ENCODE measurements at regions not wholly inside any gene's neighbourhood (a gene's known extent, or its start where the extent isn't known, plus 50 kb on each side); places are given as distances from the start of the nearest gene placed in this dataset.

- TF ChIP-seq, protein P1, sequence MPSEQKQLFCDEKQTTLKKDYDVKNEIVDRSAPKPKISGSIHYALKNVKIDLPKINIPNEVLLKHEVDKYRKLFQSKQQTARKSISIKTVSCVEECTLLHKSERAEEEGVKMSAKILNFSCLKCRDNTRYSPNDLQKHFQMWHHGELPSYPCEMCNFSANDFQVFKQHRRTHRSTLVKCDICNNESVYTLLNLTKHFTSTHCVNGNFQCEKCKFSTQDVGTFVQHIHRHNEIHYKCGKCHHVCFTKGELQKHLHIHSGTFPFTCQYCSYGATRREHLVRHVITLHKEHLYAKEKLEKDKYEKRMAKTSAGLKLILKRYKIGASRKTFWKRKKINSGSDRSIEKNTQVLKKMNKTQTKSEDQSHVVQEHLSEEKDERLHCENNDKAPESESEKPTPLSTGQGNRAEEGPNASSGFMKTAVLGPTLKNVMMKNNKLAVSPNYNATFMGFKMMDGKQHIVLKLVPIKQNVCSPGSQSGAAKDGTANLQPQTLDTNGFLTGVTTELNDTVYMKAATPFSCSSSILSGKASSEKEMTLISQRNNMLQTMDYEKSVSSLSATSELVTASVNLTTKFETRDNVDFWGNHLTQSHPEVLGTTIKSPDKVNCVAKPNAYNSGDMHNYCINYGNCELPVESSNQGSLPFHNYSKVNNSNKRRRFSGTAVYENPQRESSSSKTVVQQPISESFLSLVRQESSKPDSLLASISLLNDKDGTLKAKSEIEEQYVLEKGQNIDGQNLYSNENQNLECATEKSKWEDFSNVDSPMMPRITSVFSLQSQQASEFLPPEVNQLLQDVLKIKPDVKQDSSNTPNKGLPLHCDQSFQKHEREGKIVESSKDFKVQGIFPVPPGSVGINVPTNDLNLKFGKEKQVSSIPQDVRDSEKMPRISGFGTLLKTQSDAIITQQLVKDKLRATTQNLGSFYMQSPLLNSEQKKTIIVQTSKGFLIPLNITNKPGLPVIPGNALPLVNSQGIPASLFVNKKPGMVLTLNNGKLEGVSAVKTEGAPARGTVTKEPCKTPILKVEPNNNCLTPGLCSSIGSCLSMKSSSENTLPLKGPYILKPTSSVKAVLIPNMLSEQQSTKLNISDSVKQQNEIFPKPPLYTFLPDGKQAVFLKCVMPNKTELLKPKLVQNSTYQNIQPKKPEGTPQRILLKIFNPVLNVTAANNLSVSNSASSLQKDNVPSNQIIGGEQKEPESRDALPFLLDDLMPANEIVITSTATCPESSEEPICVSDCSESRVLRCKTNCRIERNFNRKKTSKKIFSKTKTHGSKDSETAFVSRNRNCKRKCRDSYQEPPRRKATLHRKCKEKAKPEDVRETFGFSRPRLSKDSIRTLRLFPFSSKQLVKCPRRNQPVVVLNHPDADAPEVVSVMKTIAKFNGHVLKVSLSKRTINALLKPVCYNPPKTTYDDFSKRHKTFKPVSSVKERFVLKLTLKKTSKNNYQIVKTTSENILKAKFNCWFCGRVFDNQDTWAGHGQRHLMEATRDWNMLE (tag by site-specific recombination; conservative IDR thresholded peaks at IDR 0.05; ENCODE audit: low read depth) = no peak
Observed at GRCh38 chr13:59312776-59313175, 851.0 kb downstream of the DIAPH3 start (continued).

- Histone ChIP-seq H3K27ac (ENCODE audit: extremely low read depth, low read depth, low read length) (no peak overlapping the region), H3K36me3 (ENCODE audit: control insufficient read depth in 2 of 2, insufficient read depth in 1 of 2, low read length in 2 of 2) (no peaks in the 10 kb centered on the region), H3K9me3 (ENCODE audit: control insufficient read depth, insufficient read depth, low read depth, low read length) (no peaks in the 10 kb centered on the region), H3K4me1 (ENCODE audit: control insufficient read depth, insufficient read depth, low read length) (no peaks in the 10 kb centered on the region), H3K4me3 (ENCODE audit: low read depth, low read length) (no peak overlapping the region)
- no peak for TF ChIP-seq ZNF707 (tag by site-specific recombination; IDR thresholded peaks at IDR 0.05)
- TF ChIP-seq ZNF654 (tag by site-specific recombination; IDR thresholded peaks at IDR 0.05; ENCODE audit: low read depth) = peak; percentile 45
- no peak for TF ChIP-seq ZNF138 (tag by site-specific recombination; IDR thresholded peaks at IDR 0.05; ENCODE audit: borderline replicate concordance)
- no peak for TF ChIP-seq ZFP69B (tag by site-specific recombination; IDR thresholded peaks at IDR 0.05)
- TF ChIP-seq, protein P2, sequence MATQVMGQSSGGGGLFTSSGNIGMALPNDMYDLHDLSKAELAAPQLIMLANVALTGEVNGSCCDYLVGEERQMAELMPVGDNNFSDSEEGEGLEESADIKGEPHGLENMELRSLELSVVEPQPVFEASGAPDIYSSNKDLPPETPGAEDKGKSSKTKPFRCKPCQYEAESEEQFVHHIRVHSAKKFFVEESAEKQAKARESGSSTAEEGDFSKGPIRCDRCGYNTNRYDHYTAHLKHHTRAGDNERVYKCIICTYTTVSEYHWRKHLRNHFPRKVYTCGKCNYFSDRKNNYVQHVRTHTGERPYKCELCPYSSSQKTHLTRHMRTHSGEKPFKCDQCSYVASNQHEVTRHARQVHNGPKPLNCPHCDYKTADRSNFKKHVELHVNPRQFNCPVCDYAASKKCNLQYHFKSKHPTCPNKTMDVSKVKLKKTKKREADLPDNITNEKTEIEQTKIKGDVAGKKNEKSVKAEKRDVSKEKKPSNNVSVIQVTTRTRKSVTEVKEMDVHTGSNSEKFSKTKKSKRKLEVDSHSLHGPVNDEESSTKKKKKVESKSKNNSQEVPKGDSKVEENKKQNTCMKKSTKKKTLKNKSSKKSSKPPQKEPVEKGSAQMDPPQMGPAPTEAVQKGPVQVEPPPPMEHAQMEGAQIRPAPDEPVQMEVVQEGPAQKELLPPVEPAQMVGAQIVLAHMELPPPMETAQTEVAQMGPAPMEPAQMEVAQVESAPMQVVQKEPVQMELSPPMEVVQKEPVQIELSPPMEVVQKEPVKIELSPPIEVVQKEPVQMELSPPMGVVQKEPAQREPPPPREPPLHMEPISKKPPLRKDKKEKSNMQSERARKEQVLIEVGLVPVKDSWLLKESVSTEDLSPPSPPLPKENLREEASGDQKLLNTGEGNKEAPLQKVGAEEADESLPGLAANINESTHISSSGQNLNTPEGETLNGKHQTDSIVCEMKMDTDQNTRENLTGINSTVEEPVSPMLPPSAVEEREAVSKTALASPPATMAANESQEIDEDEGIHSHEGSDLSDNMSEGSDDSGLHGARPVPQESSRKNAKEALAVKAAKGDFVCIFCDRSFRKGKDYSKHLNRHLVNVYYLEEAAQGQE (tag by site-specific recombination; IDR thresholded peaks at IDR 0.05) = no peak
- no peak for TF ChIP-seq ZNF175 (tag by site-specific recombination; IDR thresholded peaks at IDR 0.05)
- POLR2A ChIA-PET = no interaction called here
- CTCF ChIA-PET = interaction anchor here (0.5 to 2.9 kb wide), 13 partner anchors 8 to 1051 kb away, joined by 3 to 14 read pairs (median 3); no protein-coding TSS in a partner anchor
Observed at GRCh38 chr13:59318320-59318930, 845.3 kb downstream of the DIAPH3 start.

GRCh38 chr13:59319276-59319675 is 844.5 kb downstream of the DIAPH3 start:
- Histone ChIP-seq H3K36me3 (ENCODE audit: control insufficient read depth in 2 of 2, insufficient read depth in 1 of 2, low read length in 2 of 2) (no peaks in the 10 kb centered on the region), H3K9me3 (ENCODE audit: control insufficient read depth, insufficient read depth, low read depth, low read length) (no peaks in the 10 kb centered on the region), H3K27ac (ENCODE audit: extremely low read depth, low read depth, low read length) (no peak overlapping the region), H3K4me3 (ENCODE audit: low read depth, low read length) (no peak overlapping the region), H3K4me1 (ENCODE audit: control insufficient read depth, insufficient read depth, low read length) (no peaks in the 10 kb centered on the region)
- ChIA-PET CTCF (interaction anchor here (0.6 to 2.9 kb wide), 5 partner anchors 7 to 1460 kb away, joined by 3 to 14 read pairs (median 4); no protein-coding TSS in a partner anchor), POLR2A (no interaction called here)
- no peak for TF ChIP-seq ZNF843 (tag by site-specific recombination; IDR thresholded peaks at IDR 0.05)
- no peak for TF ChIP-seq ZNF10 (tag by site-specific recombination; IDR thresholded peaks at IDR 0.05)
- TF ChIP-seq ZNF610 (tag by site-specific recombination; IDR thresholded peaks at IDR 0.05; ENCODE audit: borderline replicate concordance) = no peak
- TF ChIP-seq ZBTB1 (tag by site-specific recombination; IDR thresholded peaks at IDR 0.05) = no peak
- TF ChIP-seq ZBTB11 (tag by site-specific recombination; conservative IDR thresholded peaks at IDR 0.05; ENCODE audit: low read depth) = no peak
- no peak for TF ChIP-seq ZNF2 (tag by site-specific recombination; IDR thresholded peaks at IDR 0.05)
- TF ChIP-seq KLF7 (tag by site-specific recombination; IDR thresholded peaks at IDR 0.05; ENCODE audit: borderline replicate concordance) = no peak
- TF ChIP-seq BCL6B (tag by site-specific recombination; IDR thresholded peaks at IDR 0.05) = no peak
- no peak for TF ChIP-seq ZNF560 (tag by site-specific recombination; IDR thresholded peaks at IDR 0.05; ENCODE audit: borderline replicate concordance)
- TF ChIP-seq WT1 (tag by site-specific recombination; IDR thresholded peaks at IDR 0.05) = no peak

Measured in HEK293 (cell line).